ENCODE measurements at regions not wholly inside any gene's neighbourhood (a gene's known extent, or its start where the extent isn't known, plus 50 kb on each side); places are given as distances from the start of the nearest gene placed in this dataset.

DNA sequence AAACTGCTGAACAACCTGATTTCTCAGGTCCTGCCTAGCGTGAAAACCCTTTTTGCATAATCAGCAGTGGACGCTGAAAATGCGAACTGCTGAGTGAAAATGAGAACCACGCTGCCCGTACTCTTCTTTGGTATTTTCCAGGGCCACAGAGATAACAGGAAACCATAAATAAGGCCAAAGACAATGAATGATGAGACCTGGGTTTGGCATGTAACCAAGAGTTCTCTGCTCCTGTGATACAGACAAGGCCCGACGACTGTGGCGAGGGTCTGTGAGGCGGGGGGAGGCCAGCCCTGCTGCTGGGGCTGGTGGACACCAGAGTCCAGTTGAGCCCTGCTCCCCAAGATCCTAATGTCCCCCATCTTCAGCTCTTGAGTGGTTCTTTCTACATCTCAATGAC is 236.0 kb downstream of the WDR11 start:
- no peaks in the 10 kb centered on the region for H4K20me1 ChIP-seq (ENCODE audit: insufficient read depth)
- no peaks in the 10 kb centered on the region for H3K27me3 ChIP-seq (ENCODE audit: insufficient read depth, low read depth, low read length)
- no peaks in the 10 kb centered on the region for H3K79me2 ChIP-seq (replicated peaks; ENCODE audit: insufficient read depth, low read length)
- H3K4me3 ChIP-seq (ENCODE audit: low read length): no peak overlapping the region
- H3K9me2 ChIP-seq (ENCODE audit: insufficient read depth, low read length): no peaks in the 10 kb centered on the region
- no peak overlapping the region for H3K4me2 ChIP-seq (ENCODE audit: low read length)
- no peaks in the 10 kb centered on the region for H3K9me3 ChIP-seq (ENCODE audit: low read length)
- TF ChIP-seq TAF1 (IDR thresholded peaks at IDR 0.05; ENCODE audit: low read depth) (no peak), POLR2AphosphoS5 (IDR thresholded peaks at IDR 0.05) (no peak), RAD21 (conservative IDR thresholded peaks at IDR 0.05) (no peak), EP300 (conservative IDR thresholded peaks at IDR 0.05; ENCODE audit: poor library complexity, severe bottlenecking) (no peak), MXI1 (conservative IDR thresholded peaks at IDR 0.05; ENCODE audit: poor library complexity, severe bottlenecking) (no peak), SMC3 (conservative IDR thresholded peaks at IDR 0.05; ENCODE audit: poor library complexity) (no peak), EZH2 (IDR thresholded peaks at IDR 0.05; ENCODE audit: borderline replicate concordance, insufficient read depth, low read length, poor library complexity, severe bottlenecking) (no peak)
- TF ChIP-seq, protein P1, sequence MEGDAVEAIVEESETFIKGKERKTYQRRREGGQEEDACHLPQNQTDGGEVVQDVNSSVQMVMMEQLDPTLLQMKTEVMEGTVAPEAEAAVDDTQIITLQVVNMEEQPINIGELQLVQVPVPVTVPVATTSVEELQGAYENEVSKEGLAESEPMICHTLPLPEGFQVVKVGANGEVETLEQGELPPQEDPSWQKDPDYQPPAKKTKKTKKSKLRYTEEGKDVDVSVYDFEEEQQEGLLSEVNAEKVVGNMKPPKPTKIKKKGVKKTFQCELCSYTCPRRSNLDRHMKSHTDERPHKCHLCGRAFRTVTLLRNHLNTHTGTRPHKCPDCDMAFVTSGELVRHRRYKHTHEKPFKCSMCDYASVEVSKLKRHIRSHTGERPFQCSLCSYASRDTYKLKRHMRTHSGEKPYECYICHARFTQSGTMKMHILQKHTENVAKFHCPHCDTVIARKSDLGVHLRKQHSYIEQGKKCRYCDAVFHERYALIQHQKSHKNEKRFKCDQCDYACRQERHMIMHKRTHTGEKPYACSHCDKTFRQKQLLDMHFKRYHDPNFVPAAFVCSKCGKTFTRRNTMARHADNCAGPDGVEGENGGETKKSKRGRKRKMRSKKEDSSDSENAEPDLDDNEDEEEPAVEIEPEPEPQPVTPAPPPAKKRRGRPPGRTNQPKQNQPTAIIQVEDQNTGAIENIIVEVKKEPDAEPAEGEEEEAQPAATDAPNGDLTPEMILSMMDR (IDR thresholded peaks at IDR 0.05; ENCODE audit: poor library complexity, severe bottlenecking): no peak
- TF ChIP-seq, protein P2, sequence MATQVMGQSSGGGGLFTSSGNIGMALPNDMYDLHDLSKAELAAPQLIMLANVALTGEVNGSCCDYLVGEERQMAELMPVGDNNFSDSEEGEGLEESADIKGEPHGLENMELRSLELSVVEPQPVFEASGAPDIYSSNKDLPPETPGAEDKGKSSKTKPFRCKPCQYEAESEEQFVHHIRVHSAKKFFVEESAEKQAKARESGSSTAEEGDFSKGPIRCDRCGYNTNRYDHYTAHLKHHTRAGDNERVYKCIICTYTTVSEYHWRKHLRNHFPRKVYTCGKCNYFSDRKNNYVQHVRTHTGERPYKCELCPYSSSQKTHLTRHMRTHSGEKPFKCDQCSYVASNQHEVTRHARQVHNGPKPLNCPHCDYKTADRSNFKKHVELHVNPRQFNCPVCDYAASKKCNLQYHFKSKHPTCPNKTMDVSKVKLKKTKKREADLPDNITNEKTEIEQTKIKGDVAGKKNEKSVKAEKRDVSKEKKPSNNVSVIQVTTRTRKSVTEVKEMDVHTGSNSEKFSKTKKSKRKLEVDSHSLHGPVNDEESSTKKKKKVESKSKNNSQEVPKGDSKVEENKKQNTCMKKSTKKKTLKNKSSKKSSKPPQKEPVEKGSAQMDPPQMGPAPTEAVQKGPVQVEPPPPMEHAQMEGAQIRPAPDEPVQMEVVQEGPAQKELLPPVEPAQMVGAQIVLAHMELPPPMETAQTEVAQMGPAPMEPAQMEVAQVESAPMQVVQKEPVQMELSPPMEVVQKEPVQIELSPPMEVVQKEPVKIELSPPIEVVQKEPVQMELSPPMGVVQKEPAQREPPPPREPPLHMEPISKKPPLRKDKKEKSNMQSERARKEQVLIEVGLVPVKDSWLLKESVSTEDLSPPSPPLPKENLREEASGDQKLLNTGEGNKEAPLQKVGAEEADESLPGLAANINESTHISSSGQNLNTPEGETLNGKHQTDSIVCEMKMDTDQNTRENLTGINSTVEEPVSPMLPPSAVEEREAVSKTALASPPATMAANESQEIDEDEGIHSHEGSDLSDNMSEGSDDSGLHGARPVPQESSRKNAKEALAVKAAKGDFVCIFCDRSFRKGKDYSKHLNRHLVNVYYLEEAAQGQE (IDR thresholded peaks at IDR 0.05; ENCODE audit: borderline replicate concordance): no peak
- no peak overlapping the region for H3K27ac ChIP-seq (ENCODE audit: low read length)
- no peaks in the 10 kb centered on the region for H3F3A ChIP-seq (ENCODE audit: insufficient read depth, low read length, poor library complexity, severe bottlenecking)
- H2AFZ ChIP-seq (ENCODE audit: low read depth, low read length): no peak overlapping the region
- no peaks in the 10 kb centered on the region for H3K36me3 ChIP-seq (ENCODE audit: insufficient read depth, low read length)
- no peak overlapping the region for H3K9ac ChIP-seq (ENCODE audit: low read length)

GRCh38 chr10:121087688-121088087 is 236.5 kb downstream of the WDR11 start:
- H4K20me1 ChIP-seq (ENCODE audit: insufficient read depth): no peaks in the 10 kb centered on the region
- no peak overlapping the region for H2AFZ ChIP-seq (ENCODE audit: low read depth, low read length)
- TF ChIP-seq TAF1 (IDR thresholded peaks at IDR 0.05; ENCODE audit: low read depth) (no peak), RAD21 (conservative IDR thresholded peaks at IDR 0.05) (no peak), EP300 (conservative IDR thresholded peaks at IDR 0.05; ENCODE audit: poor library complexity, severe bottlenecking) (no peak), EZH2 (IDR thresholded peaks at IDR 0.05; ENCODE audit: borderline replicate concordance, insufficient read depth, low read length, poor library complexity, severe bottlenecking) (no peak), POLR2AphosphoS5 (IDR thresholded peaks at IDR 0.05) (no peak), MXI1 (conservative IDR thresholded peaks at IDR 0.05; ENCODE audit: poor library complexity, severe bottlenecking) (no peak), SMC3 (conservative IDR thresholded peaks at IDR 0.05; ENCODE audit: poor library complexity) (no peak)
- TF ChIP-seq, protein P1 (IDR thresholded peaks at IDR 0.05; ENCODE audit: poor library complexity, severe bottlenecking): no peak
- TF ChIP-seq, protein P2 (IDR thresholded peaks at IDR 0.05; ENCODE audit: borderline replicate concordance): no peak
- no peak overlapping the region for H3K27ac ChIP-seq (ENCODE audit: low read length)
- no peaks in the 10 kb centered on the region for H3F3A ChIP-seq (ENCODE audit: insufficient read depth, low read length, poor library complexity, severe bottlenecking)
- no peaks in the 10 kb centered on the region for H3K36me3 ChIP-seq (ENCODE audit: insufficient read depth, low read length)
- H3K4me3 ChIP-seq (ENCODE audit: low read length): no peak overlapping the region
- H3K79me2 ChIP-seq (replicated peaks; ENCODE audit: insufficient read depth, low read length): no peaks in the 10 kb centered on the region
- no peaks in the 10 kb centered on the region for H3K27me3 ChIP-seq (ENCODE audit: insufficient read depth, low read depth, low read length)
- no peak overlapping the region for H3K4me2 ChIP-seq (ENCODE audit: low read length)
- H3K9ac ChIP-seq (ENCODE audit: low read length): no peak overlapping the region
- H3K9me2 ChIP-seq (ENCODE audit: insufficient read depth, low read length): no peaks in the 10 kb centered on the region
- no peaks in the 10 kb centered on the region for H3K9me3 ChIP-seq (ENCODE audit: low read length)
